GM18520 (cell line): ENCODE measurements at regions not wholly inside any gene's neighbourhood (a gene's known extent, or its start where the extent isn't known, plus 50 kb on each side); places are given as distances from the start of the nearest gene placed in this dataset.
"Not testable (repeated sequence)": the region's sequence is repeated elsewhere in the genome, so short reads cannot be mapped to it uniquely, and the experiment has no call there.

Experiments used
- ATAC-seq: cut with Tn5 transposase; IDR thresholded peaks from one replicate; pipeline ENCODE4 v1.9.1; 2021; ENCODE audit not compliant: unreplicated experiment

DNA sequence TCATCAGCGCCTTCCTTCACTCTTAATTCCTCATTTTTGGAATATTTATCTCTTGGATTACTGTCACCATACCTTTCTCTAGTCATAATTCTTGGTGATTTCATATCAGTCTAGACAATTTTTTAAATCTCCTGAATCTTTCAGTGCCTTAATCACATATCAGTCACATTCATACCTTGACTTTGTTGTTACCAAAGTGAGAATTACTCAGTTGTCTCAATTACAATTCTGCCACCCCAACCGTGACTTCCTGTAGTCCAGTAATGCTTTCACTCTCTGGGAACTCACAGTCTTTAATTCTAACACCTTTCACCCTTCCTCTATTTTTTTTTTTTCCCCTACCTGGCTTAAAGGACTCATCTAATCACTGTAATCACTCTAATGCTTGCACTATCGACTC, 1275.3 kb upstream of the TENM3 start:
- ATAC-seq, result no peak

DNA sequence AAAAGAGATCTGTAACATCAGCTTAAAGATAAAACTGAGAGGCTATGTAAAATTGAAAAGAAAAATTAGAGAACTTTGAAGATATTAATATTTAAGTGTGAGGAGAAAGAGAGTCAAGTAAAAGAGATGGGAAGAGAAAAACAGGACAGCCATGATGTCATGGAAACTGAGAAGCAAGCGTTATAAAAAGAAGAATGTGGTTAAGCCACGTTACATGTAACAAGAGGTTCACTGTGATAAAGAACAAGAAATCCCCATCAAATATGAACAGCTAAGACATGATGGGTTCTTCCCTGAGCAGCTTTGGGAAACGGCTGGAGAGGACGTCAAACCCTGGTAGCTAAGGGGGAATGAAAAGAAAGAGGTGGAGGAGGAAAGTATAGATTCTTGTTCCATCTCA, 1269.3 kb upstream of the TENM3 start:
- no peak for ATAC-seq

DNA sequence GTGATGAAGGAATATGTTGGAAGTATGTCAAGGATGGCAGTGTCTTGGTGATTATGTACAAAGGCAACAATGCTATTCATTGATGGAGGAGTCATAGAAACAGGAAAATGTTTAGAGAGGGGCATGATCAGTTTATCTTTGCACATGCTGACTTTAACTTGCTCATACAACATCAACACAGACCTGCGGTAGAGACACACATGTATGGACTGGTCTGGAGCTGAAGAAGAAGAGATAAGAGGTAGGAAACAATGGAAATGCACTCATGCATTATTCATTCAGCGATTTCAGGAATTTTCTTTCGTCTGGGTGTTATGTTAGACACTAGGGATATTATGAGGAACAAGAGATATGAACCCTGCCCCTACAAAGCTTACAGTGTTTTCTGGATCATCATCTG, 1252.3 kb upstream of the TENM3 start:
- no peak for ATAC-seq

DNA sequence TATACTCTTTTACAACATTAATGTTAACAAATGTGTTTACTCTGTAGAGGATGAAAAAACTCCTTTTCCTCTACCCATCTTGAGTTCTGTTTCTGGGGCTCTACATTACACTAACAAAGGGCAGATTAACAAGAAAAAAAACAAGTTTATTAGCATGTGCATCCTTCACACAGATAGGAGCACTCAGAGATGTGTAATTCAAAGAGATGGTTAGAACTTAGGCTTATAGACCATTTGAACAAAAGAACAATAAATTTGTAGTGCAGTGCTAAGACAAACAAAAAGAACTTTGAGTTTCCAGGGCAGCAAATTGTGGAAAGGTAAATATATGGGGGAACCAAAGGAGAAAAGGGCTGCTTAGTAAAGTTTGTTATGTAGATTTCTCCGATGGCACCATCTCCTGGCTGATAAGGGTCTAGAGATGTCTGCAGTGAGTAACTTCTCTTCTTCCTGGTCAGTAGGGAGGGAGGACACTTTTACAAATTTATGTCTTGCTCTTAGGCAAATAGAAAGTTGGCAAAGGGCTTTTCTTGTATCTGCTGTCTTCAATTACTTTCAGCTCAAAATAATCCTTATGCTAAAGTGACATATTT, 1249.9 kb upstream of the TENM3 start:
- no peak for ATAC-seq

DNA sequence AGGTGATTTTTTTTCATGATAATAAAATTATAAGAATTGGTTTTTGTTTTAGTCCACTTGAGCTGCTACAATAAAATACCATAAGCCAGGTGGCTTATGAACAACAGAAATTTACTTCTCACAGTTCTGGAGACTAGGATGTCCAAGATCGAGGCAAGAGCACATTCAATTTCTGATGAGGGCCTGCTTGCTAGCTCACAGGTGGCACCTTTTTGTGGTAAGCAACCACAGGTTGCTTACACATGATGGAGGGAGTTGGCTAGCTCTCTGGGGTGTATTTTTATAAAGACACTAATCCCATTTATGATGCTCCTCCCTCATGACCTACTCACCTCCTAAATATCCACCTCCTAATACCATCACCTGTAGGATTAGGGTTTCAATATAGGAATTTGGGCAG, 1248.5 kb upstream of the TENM3 start:
- no peak for ATAC-seq

DNA sequence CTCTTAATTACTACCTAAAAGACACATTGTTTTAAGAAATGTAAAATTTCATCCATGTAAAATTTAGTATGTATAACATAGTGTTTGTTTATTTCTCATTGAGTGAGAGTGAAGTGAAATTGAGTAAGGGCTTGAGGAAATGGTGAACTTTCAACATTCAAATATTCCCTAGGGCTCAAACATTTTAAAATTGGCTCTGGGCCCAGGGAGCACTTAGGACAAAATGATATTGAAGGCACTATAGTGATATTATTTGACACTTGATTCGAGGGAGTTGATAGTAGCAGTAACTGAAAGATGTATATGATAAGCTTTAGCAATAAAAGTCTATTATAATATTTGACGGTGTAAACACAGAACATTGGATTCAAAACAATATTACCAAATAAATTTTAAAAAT, 1244.0 kb upstream of the TENM3 start:
- ATAC-seq, result no peak

DNA sequence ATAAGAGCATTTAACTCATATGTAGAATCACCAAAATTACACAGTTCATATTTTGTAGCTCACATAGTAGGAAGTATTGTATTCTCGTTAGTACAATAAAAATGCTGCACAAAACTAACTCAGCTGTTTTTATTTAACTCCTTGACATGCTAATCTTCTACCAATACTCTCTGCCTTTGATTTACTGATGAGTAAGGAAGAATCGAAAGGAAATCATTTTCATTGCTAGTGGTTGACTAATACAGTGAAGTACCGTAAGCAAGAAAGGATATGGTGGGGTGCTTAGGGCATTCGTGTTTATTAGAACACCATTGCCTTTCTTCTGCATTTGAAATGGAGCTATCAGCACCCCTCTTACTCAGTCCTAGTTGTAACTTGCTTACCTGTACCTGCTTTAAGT, 1239.1 kb upstream of the TENM3 start:
- ATAC-seq, result no peak

DNA sequence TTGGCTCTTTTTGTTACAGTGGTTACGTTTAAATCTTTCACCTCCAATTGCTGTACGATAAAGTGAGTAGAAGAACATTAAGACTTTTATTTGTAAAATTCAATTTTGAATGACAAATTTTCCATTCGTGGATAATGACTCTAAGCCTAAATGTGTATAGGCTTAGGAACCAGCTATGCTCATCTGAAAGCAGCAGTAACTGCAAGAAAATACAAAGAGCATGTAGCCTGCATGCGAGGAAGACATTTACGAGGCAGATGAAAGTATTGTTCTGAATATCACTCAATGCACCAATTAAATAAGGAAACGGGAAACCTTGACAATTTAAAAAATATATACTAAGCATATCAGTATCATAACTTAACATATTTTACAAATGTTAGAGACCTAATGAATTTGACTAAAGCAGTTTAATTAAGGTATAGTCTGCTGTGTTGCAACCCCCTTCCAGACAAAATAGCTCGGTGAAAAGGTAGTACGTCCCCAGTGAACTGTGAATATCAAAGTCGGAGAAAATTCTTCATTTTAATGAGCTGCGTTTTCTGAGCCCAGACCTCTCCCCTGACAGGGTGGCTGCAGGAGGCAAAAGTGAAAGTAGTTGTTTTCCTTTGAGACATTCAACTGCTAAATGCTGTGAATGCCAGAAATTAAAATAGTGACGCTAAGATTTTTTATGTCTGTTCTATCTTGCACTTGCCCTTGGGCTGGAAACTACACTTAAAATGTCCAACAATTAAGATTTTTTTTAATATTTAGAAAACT, 1236.5 kb upstream of the TENM3 start:
- no peak for ATAC-seq

DNA sequence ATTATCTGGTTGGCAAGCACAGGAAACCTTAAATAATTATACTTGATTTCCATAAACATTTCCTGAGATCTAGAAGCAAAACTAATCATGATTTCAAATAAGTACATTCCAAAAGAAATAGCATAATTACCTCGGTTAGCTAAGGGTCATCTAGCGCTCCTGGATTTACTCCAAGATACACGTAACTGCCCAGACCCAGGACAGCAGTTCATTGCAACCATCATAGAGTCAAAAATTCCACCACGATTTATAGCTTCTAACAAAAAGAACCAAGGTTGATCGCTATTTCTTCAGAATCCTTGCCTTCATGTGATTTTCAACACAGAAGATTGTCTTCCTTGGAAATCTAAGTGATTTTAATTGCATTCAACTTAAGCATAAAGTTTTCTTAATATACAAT, 1235.5 kb upstream of the TENM3 start:
- no peak for ATAC-seq

DNA sequence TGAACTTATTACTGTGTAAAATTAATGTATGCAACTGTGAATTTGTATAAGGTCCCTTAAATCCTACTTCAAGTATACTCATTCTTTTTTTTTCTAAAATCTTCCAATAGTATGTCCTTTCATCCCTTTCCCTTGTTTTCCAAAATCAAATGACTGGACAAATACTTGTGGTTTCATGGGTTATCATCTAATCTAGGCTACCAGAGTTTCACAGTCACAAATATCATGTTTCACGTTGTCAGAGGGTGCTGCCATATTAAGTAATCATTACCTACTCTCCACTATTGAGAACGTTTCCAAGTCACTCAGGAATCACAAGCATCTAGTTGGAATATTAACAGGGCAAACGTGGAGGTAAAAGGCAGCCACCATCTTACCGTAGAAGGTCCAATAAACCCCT, 1235.0 kb upstream of the TENM3 start:
- ATAC-seq, result no peak

DNA sequence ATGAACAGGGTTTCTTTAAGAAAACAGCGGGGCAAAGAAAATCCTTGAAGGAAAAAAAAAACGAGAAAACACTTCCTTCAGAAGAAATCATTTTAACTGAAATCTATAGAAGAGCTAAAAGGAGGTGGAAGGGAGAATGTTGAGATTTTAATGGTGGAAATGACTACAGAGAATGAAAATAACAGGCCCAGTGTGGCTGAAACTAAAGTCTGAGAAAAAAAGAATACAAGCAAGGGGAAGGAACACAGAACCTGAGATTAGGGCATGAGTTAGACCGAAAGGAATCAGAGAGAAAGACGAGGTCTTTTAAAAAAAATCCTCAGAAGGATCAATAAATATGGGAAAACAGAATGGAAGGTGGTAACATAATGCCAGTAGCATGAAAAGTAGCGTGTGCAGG, 1230.0 kb upstream of the TENM3 start:
- no peak for ATAC-seq

DNA sequence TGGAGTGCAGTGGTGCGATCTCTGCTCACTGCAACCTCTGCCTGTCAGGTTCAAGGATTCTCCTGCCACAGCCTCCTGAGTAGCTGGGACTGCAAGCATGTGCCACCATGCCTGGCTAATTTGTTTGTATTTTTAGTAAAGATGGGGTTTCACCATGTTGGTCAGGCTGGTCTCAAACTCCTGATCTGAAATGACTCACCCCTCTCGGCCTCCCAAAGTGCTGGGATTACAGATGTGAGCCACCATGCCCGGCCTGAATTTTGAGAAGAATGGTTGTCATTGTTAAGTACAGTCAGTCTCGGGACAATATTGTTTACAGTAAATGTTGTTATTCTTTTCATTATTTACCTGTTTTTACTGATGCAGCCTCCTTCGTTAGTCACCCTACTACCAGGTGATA, 1226.2 kb upstream of the TENM3 start:
- ATAC-seq, result no peak

DNA sequence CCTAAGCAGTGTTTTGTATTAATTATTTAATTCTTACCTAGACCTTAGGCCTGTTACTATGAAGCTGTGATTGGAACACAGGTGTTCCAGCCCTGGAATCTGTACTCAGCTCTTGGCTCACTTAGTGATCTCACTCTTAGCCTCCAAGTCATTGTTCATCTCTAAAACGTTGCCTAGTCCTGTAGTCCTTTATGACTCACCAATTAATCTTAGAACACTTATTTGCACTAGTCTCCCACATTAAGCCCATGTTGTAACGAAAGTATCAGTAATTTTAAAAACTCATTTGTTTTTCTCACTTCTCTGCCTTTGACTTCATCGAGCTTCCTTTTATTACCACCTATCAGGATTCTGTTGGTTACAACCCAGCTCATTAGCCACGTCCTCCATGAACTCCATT, 1224.7 kb upstream of the TENM3 start:
- ATAC-seq, result no peak

DNA sequence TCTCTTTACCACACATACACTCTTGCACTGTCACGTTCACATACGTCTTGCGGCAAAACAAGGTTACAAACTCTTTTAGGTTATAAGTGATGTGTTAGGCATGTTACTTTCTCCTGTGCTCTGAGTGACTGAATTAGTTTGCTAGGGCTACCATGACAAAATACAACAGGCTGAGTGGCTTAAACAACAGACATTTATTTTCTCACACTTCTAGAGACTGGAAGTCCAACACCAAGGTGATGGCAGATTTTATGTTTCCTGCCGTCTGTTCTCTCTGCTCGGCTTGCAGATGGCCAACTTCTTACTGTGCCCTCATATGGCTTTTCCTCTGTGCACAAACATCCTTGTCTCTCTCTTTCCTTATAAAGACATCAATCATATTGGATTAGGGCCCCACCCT, 1224.3 kb upstream of the TENM3 start:
- ATAC-seq, result no peak

DNA sequence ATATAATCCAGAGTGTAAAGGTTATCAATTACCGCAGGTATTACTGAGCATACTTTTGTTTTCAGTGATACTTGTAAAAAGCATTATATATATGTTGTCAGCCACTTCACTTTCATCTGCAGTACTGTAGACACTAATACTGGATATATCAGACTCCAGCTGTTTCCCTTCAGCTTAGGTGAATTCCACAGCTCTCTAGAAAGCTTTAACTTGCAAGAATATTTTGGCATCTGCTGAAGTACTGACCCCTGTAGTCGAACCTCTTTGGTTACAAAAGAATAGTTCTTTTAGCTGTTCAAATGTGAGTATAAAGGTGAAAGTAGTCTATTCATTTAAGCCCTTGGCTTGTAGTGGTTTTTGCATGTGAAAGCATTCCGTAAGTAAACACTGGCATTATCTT, 1222.7 kb upstream of the TENM3 start:
- no peak for ATAC-seq

DNA sequence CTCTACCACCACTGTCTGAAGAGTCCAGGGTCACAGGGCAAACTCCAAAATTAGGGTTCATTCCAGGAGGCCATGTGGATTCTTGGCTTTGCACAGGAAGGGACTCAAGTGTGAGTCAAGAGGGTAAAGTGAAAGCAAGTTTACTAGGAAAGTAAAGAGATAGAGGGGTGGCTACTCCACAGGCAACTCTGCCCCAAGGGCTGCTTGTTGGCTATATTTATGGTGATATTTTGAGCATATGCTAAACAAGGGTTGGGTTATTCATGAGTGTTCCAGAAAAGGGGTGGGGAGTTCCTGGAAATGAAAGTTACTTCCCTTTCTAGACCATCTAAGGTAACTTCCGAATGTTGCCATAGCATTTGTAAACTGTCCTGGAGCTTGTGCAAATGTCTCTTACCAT, 1222.0 kb upstream of the TENM3 start:
- ATAC-seq, result no peak

DNA sequence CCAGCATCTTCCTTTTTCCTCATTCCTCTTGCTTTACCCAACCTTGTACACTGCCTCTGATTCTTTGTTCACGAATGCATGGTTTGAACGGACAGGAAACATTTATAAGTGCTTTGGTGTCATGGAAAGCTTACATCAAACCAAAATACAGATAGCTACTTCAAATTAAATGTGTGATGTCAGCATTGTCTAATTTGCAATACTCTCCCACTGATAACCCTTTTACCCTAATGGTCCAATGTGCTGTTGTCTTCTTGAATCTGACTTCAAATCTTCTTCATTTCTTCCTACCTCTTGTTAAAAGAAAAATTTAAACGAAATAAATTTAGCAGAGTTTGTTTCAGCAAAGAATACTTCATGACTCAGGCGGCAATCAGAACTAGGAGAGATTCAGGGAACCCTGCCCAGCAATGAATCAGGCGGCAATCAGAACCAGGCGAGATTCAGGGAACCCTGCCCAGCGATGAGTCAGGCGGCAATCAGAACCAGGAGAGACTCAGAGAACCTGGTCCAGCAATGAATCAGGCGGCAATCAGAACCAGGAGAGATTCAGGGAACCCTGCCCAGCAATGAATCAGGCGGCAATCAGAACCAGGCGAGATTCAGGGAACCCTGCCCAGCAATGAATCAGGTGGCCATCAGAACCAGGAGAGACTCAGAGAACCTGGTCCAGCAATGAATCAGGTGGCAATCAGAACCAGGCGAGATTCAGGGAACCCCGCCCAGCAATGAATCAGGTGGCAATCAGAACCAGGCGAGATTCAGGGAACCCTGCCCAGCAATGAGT, 1212.9 kb upstream of the TENM3 start:
- not testable (repeated sequence) for ATAC-seq

DNA sequence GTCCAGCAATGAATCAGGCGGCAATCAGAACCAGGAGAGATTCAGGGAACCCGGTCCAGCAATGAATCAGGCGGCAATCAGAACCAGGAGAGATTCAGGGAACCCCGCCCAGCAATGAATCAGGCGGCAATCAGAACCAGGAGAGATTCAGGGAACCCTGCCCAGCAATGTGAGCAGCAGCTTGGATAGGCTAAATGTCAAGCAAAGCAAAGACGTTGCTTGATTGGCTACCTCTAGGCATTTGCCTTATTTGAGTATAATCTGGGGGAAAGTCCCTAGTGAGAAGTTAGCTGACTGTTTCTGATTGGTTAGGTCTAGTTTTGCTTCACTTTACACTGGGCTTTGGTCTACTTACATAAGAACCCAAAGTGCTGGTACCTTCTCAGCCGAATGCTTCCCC, 1212.2 kb upstream of the TENM3 start:
- ATAC-seq, result no peak

DNA sequence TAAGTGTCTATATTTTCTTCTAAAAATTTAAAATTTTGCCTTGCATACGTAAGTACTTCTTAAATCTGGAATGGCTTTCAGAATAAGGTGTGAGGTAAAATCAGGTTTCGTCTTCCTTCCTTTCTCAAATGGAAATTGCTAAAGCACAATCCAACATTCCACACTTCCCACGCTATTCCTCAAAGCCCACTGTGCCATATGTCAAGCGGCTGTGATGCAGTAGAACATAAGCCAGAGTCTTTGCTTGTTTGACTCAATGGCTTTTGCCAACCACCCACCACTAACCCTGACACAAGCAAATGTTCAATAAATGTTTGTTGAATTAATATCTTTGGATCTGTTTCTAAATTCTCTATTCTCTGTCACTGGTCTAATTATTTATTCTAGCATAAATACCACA, 1199.7 kb upstream of the TENM3 start:
- no peak for ATAC-seq

DNA sequence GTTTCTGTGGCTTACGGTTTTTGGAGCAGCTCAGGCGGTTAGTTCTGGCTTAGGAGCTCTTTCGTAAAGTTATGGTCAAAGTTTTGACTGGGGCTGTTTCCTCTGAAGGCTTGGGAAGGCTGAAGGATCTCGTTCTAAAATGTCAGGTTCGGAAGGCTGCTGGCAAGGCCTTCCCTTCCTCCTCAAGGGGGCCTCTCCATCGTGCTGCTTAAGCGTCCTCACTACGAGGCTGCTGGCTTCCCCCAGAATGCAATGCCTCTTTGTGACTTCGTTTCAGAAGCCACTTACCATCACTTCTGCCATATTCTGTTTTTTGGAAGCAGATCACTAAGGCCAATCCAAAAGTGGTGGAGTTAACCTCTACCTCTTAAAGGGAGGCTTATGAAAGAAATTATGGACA, 1196.4 kb upstream of the TENM3 start:
- ATAC-seq, result no peak

DNA sequence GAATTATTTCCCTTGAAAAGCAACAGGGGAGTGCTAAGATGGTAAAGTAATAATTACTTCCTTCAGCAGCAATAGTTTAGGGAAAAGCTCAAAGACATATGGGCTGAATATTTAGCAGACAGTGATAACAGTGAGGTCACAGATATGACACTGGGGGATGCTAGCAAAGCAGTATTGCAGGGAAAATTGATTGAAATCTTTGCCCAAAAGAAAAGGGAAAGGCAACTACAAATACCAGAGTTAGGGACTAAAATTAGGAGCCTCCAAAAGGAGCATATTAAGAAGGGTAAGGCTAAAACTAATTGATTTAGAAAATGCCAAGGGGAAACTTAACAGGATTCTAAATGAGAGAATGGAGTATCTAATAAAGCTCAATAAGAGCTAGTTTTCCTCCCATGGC, 1191.3 kb upstream of the TENM3 start:
- ATAC-seq, result no peak

DNA sequence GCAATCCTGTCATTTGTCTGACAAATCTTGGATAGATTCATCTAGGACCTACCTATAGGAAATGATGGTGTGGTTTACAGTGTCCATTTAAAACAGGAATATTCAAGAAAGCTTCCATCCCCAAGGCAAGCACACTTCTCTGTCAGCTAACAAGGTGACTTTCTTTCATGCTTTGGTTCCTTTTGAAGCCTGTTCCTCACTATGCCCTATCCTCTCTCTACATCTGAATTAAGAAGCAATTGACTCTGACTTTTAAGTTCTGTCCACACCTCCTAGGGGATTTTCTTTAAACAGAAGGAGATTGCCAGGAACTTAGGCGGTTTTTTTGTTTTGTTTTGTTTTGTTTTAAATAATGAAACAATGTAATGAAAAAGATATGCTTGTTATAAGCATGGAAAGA, 1181.4 kb upstream of the TENM3 start:
- no peak for ATAC-seq
